Vagina (tissue), 2 donors: ENCODE measurements at regions not wholly inside any gene's neighbourhood (a gene's known extent, or its start where the extent isn't known, plus 50 kb on each side); places are given as distances from the start of the nearest gene placed in this dataset.

Source experiments
- DNase-seq, 2 donors: peaks; one replicate each; pipeline ENCODE4 v3.0.0-alpha.2; 2017; ENCODE audit errors: extremely low spot score in 2 of 2
- H3K27ac ChIP-seq: fragments of 200-600 bp; sonication (generic); one replicate; pipeline ENCODE4 v1.5.1; 2019
- H3K27me3 ChIP-seq: fragments of 200-600 bp; sonication (generic); one replicate; pipeline ENCODE4 v1.5.1; 2019
- H3K36me3 ChIP-seq, 2 donors: fragments of 200-600 bp; sonication (generic); one replicate each; pipeline ENCODE4 v1.5.1; 2017 to 2019
- H3K4me1 ChIP-seq: fragments of 200-600 bp; sonication (generic); one replicate; pipeline ENCODE4 v1.5.1; 2019
- H3K4me3 ChIP-seq, 2 donors: fragments of 200-600 bp; sonication (generic); 1 replicate in 1 of 2; 2 replicates in 1 of 2; pipeline ENCODE4 v1.5.1; 2016 to 2019
- H3K9me3 ChIP-seq: fragments of 200-600 bp; sonication (generic); one replicate; pipeline ENCODE4 v1.5.1; 2019
- CTCF ChIP-seq, 3 experiments: fragments of 450-650 bp in 2 of 3; fragments of 200-600 bp in 1 of 3; sonication (generic) in 1 of 3; IDR thresholded peaks; one replicate each; pipeline ENCODE4 v1.5.1; 2017 to 2019; ENCODE audit warnings: antibody characterized with exemption in 3 of 3, mild to moderate bottlenecking in 2 of 3, moderate library complexity in 2 of 3
- POLR2A ChIP-seq, 2 donors: fragments of 450-650 bp; IDR thresholded peaks; one replicate each; pipeline ENCODE4 v1.6.1; 2017; ENCODE audit warnings: antibody characterized with exemption in 2 of 2, mild to moderate bottlenecking in 2 of 2, moderate library complexity in 2 of 2
- POLR2AphosphoS5 ChIP-seq, 2 donors: sonication (generic); formaldehyde crosslinking; IDR thresholded peaks; one replicate each; pipeline ENCODE4 v1.9.0; 2017; ENCODE audit warnings: antibody characterized with exemption in 2 of 2, mild to moderate bottlenecking in 2 of 2, low read depth in 1 of 2; ENCODE audit not compliant: insufficient read depth in 1 of 2
- intact Hi-C: fragments of 100-400 bp; cut with DNase I; formaldehyde crosslinking; loops from one replicate; pipeline ENCODE4 v1.15.1; 2023

- intact Hi-C loops = no loop called here
- no peak for TF ChIP-seq POLR2A (IDR thresholded peaks at IDR 0.05)
- no peak for TF ChIP-seq CTCF (IDR thresholded peaks at IDR 0.05)
- no peak for TF ChIP-seq POLR2AphosphoS5 (IDR thresholded peaks at IDR 0.05; ENCODE audit: insufficient read depth in 1 of 2, low read depth in 1 of 2)
- DNase-seq = no peak
- no peak overlapping the region for H3K4me3 ChIP-seq
- H3K36me3 ChIP-seq = no peaks in the 10 kb centered on the region
- H3K27me3 ChIP-seq = no peaks in the 10 kb centered on the region
- H3K27ac ChIP-seq = no peak overlapping the region
- H3K4me1 ChIP-seq = no peaks in the 10 kb centered on the region
- no peaks in the 10 kb centered on the region for H3K9me3 ChIP-seq
Observed at GRCh38 chr12:59936534-59936933, 340.7 kb downstream of the SLC16A7 start.

- intact Hi-C loops = no loop called here
- H3K4me1 ChIP-seq = no peaks in the 10 kb centered on the region
- no peak overlapping the region for H3K27ac ChIP-seq
- no peaks in the 10 kb centered on the region for H3K9me3 ChIP-seq
- H3K27me3 ChIP-seq = no peaks in the 10 kb centered on the region
- DNase-seq = no peak
- TF ChIP-seq CTCF (IDR thresholded peaks at IDR 0.05) (no peak), POLR2A (IDR thresholded peaks at IDR 0.05) (no peak), POLR2AphosphoS5 (IDR thresholded peaks at IDR 0.05; ENCODE audit: insufficient read depth in 1 of 2, low read depth in 1 of 2) (no peak)
- no peaks in the 10 kb centered on the region for H3K36me3 ChIP-seq
- no peak overlapping the region for H3K4me3 ChIP-seq
Observed at GRCh38 chr12:59937148-59937547, 341.3 kb downstream of the SLC16A7 start.

GRCh38 chr12:59938190-59938962 lies 342.5 kb downstream of the SLC16A7 start:
- TF ChIP-seq CTCF (IDR thresholded peaks at IDR 0.05) (no peak), POLR2A (IDR thresholded peaks at IDR 0.05) (no peak), POLR2AphosphoS5 (IDR thresholded peaks at IDR 0.05; ENCODE audit: insufficient read depth in 1 of 2, low read depth in 1 of 2) (no peak)
- no peak overlapping the region for H3K4me3 ChIP-seq
- no peak overlapping the region for H3K27ac ChIP-seq
- no peak for DNase-seq
- intact Hi-C loops = no loop called here
- H3K27me3 ChIP-seq = no peaks in the 10 kb centered on the region
- H3K36me3 ChIP-seq = no peaks in the 10 kb centered on the region
- no peaks in the 10 kb centered on the region for H3K9me3 ChIP-seq
- no peaks in the 10 kb centered on the region for H3K4me1 ChIP-seq

- no peaks in the 10 kb centered on the region for H3K9me3 ChIP-seq
- intact Hi-C loops = no loop called here
- H3K4me1 ChIP-seq = no peaks in the 10 kb centered on the region
- H3K27me3 ChIP-seq = no peaks in the 10 kb centered on the region
- no peak overlapping the region for H3K4me3 ChIP-seq
- H3K36me3 ChIP-seq = no peaks in the 10 kb centered on the region
- TF ChIP-seq CTCF (IDR thresholded peaks at IDR 0.05) = no peak
- TF ChIP-seq POLR2AphosphoS5 (IDR thresholded peaks at IDR 0.05; ENCODE audit: insufficient read depth in 1 of 2, low read depth in 1 of 2) = no peak
- TF ChIP-seq POLR2A (IDR thresholded peaks at IDR 0.05) = no peak
- no peak for DNase-seq
- H3K27ac ChIP-seq = no peak overlapping the region
Observed at GRCh38 chr12:59940631-59941342, 345.0 kb downstream of the SLC16A7 start.

- Histone ChIP-seq H3K4me3 (no peak overlapping the region), H3K27me3 (no peaks in the 10 kb centered on the region), H3K4me1 (no peaks in the 10 kb centered on the region), H3K36me3 (no peaks in the 10 kb centered on the region), H3K9me3 (no peaks in the 10 kb centered on the region), H3K27ac (no peak overlapping the region)
- DNase-seq = no peak
- TF ChIP-seq POLR2A (IDR thresholded peaks at IDR 0.05) (no peak), CTCF (IDR thresholded peaks at IDR 0.05) (no peak), POLR2AphosphoS5 (IDR thresholded peaks at IDR 0.05; ENCODE audit: insufficient read depth in 1 of 2, low read depth in 1 of 2) (no peak)
- intact Hi-C loops = no loop called here
Observed at GRCh38 chr12:59941461-59941860, 345.6 kb downstream of the SLC16A7 start.
